K562 (cell line): ENCODE measurements at regions not wholly inside any gene's neighbourhood (a gene's known extent, or its start where the extent isn't known, plus 50 kb on each side); places are given as distances from the start of the nearest gene placed in this dataset.

Source experiments
- ATAC-seq: fragments of 200-7000 bp; cut with Tn5 transposase; 3 replicates; pipeline ENCODE4 v1.9.1; 2020; ENCODE audit warnings: moderate library complexity
- BruUV-seq: library from RNA; stranded (reverse); fragments of 400-500 nt; replicated peaks from 2 replicates; lab custom pipeline; 2021; lab: Mats Ljungman, UMichigan
- CTCF ChIA-PET: fragments of 300-600 bp; formaldehyde crosslinking; extraction: SDS; loops from one replicate; lab custom pipeline; 2021; ENCODE audit warnings: low intra/inter-chr PET ratio; lab: Yijun Ruan, JAX
- POLR2A ChIA-PET: fragments of 300-600, 350-650 bp; sonication (Branson Sonifier 250); formaldehyde crosslinking; extraction: SDS; loops from one replicate; lab custom pipeline; 2021; ENCODE audit warnings: antibody characterized with exemption, inconsistent platforms; lab: Yijun Ruan, JAX
- DNase-seq, 4 experiments: peaks; one replicate each; pipeline versions ENCODE4 v3.0.0 to v3.0.0-alpha.2; 2011 to 2018; ENCODE audit warnings: low spot score in 3 of 4, mixed read lengths in 3 of 4; ENCODE audit errors: extremely low read depth in 1 of 4
- FAIRE-seq: peaks from 2 replicates; lab custom pipeline; 2011; peaks lifted over from hg19 to GRCh38; lab: Jason Lieb, UNC
- H2AFZ ChIP-seq: 2 replicates; pipeline ENCODE4 v1.6.0; 2011; ENCODE audit warnings: low read depth, low read length, control low read depth, inconsistent platforms
- H3K27ac ChIP-seq: fragments of 200-600 bp; 3 replicates; pipeline ENCODE4 v1.8.0; 2011; ENCODE audit warnings: low read depth, mild to moderate bottlenecking, control low read depth, inconsistent platforms, low read length, moderate library complexity, mixed read lengths; ENCODE audit errors: extremely low read depth
- H3K27me3 ChIP-seq, 2 experiments: fragments of 300-600 bp in 1 of 2; 2 replicates in 1 of 2; 3 replicates in 1 of 2; pipeline versions ENCODE4 v1.6.0 to v1.8.0; 2011; ENCODE audit warnings: inconsistent platforms in 2 of 2, low read length in 2 of 2, mild to moderate bottlenecking in 1 of 2, mixed read lengths in 1 of 2, moderate library complexity in 1 of 2; ENCODE audit not compliant: control insufficient read depth in 2 of 2, insufficient read depth in 2 of 2
- H3K36me3 ChIP-seq: fragments of 300-600 bp; 3 replicates; pipeline ENCODE4 v1.8.0; 2011; ENCODE audit warnings: mild to moderate bottlenecking, low read length, inconsistent platforms; ENCODE audit not compliant: control insufficient read depth, insufficient read depth
- H3K4me1 ChIP-seq, 2 experiments: fragments of 200-600 bp in 1 of 2; replicated peaks in 1 of 2; 2 replicates in 1 of 2; 3 replicates in 1 of 2; pipeline versions ENCODE4 v1.5.1 to v1.8.0; 2011; ENCODE audit warnings: inconsistent platforms in 2 of 2, low read length in 2 of 2, mild to moderate bottlenecking in 1 of 2, mixed read lengths in 1 of 2, moderate library complexity in 1 of 2; ENCODE audit not compliant: control insufficient read depth in 2 of 2, insufficient read depth in 2 of 2
- H3K4me2 ChIP-seq: 2 replicates; pipeline ENCODE4 v1.6.1; 2011; ENCODE audit warnings: low read length, control low read depth, inconsistent platforms, mixed read lengths; ENCODE audit not compliant: insufficient read depth
- H3K4me3 ChIP-seq: fragments of 200-600 bp; sonication (generic), shearing (Covaris generic); 2 replicates; pipeline ENCODE4 v1.5.1; 2016; ENCODE audit warnings: control low read depth, inconsistent platforms
- H3K79me2 ChIP-seq: fragments of 200-600 bp; 3 replicates; pipeline ENCODE4 v1.8.0; 2011; ENCODE audit warnings: low read length, inconsistent platforms; ENCODE audit not compliant: control insufficient read depth, insufficient read depth
- H3K9ac ChIP-seq, 2 experiments: 2 replicates each; pipeline versions ENCODE4 v1.6.0 to v1.6.1; 2011; ENCODE audit warnings: low read depth in 2 of 2, low read length in 2 of 2, control low read depth in 1 of 2, inconsistent platforms in 1 of 2, mild to moderate bottlenecking in 1 of 2, mixed read lengths in 1 of 2; ENCODE audit not compliant: insufficient read depth in 1 of 2
- H3K9me1 ChIP-seq: one replicate; pipeline ENCODE4 v1.6.0; 2011; ENCODE audit warnings: inconsistent platforms, mild to moderate bottlenecking, low read length, moderate library complexity; ENCODE audit not compliant: control insufficient read depth, insufficient read depth
- H3K9me3 ChIP-seq: replicated peaks from 2 replicates; pipeline ENCODE4 v1.5.1; 2011; ENCODE audit warnings: low read depth, low read length, inconsistent platforms; ENCODE audit not compliant: control insufficient read depth, insufficient read depth
- H4K20me1 ChIP-seq: replicated peaks from 2 replicates; pipeline ENCODE4 v1.6.1; 2011; ENCODE audit warnings: low read length, inconsistent platforms, mixed read lengths; ENCODE audit not compliant: control insufficient read depth, insufficient read depth
- HBP1 ChIP-seq: fragments of 450-650 bp; formaldehyde crosslinking; IDR thresholded peaks from 2 replicates; pipeline ENCODE4 v1.4.0; 2022; ENCODE audit warnings: missing genetic modification characterization
- MEIS2 ChIP-seq: fragments of 450-650 bp; IDR thresholded peaks from 2 replicates; pipeline ENCODE4 v1.6.1; 2014; ENCODE audit warnings: mild to moderate bottlenecking; ENCODE audit not compliant: partially characterized antibody
- NELFE ChIP-seq: IDR thresholded peaks from 2 replicates; pipeline ENCODE4 v1.6.1; 2011; ENCODE audit warnings: mild to moderate bottlenecking; ENCODE audit not compliant: insufficient read depth, insufficient read length
- POLR3A ChIP-seq: IDR thresholded peaks from 2 replicates; pipeline ENCODE4 v1.6.1; 2011; ENCODE audit warnings: borderline replicate concordance, mild to moderate bottlenecking, moderate library complexity; ENCODE audit not compliant: insufficient read length, insufficient read depth; ENCODE audit errors: extremely low read depth
- TRIM24 ChIP-seq, 2 experiments: fragments of 450-650 bp; IDR thresholded peaks; 2 replicates each; pipeline ENCODE4 v1.6.1; 2016
- U2AF1 ChIP-seq: fragments of 200-400 bp; formaldehyde crosslinking; optimal IDR thresholded peaks from 2 replicates; pipeline ENCODE3; 2017; ENCODE audit warnings: mild to moderate bottlenecking, low read depth, low read length, moderate library complexity
- ZBTB5 ChIP-seq: fragments of 450-650 bp; IDR thresholded peaks from 2 replicates; pipeline ENCODE4 v1.6.1; 2017; ENCODE audit warnings: antibody characterized with exemption
- ZNF589 ChIP-seq: fragments of 200-800 bp; sonication (Bioruptor generic); IDR thresholded peaks from 2 replicates; pipeline ENCODE4 v1.6.1; 2016; ENCODE audit warnings: low read depth, missing genetic modification characterization, missing compliant biosample characterization
- WGBS: fragments of 100-300 bp; shearing (Covaris generic); methylation state at CpG from one replicate; pipeline ENCODE4 v1.1.6; 2016; ENCODE audit warnings: low coverage, mixed read lengths; ENCODE audit not compliant: insufficient coverage; ENCODE audit errors: missing lambda C conversion rate; 5-methylcytosine and 5-hydroxymethylcytosine counted together
- in situ Hi-C: fragments of 300-500 bp; cut with MboI; formaldehyde crosslinking; loops from 4 replicates; pipeline ENCODE4 v1.15.0; 2018; ENCODE audit warnings: inconsistent platforms, mixed read lengths
- intact Hi-C: fragments of 100-400 bp; cut with micrococcal nuclease; formaldehyde crosslinking; loops from 2 replicates; pipeline ENCODE4 v1.14.2; 2022
- TF ChIP-seq, protein P1 (sequence below): sonication (generic); formaldehyde crosslinking; IDR thresholded peaks from 2 replicates; pipeline ENCODE4 v1.8.0; 2022; ENCODE audit warnings: missing genetic modification reagents, mild to moderate bottlenecking, borderline replicate concordance
- TF ChIP-seq, protein P2 (sequence below): fragments of 250-450 bp; sonication (Bioruptor Pico); IDR thresholded peaks from 2 replicates; pipeline ENCODE4 v1.8.0; 2021; ENCODE audit warnings: moderate library complexity, mild to moderate bottlenecking, inconsistent platforms
- TF ChIP-seq, protein P3 (sequence below): fragments of 250-450 bp; sonication (Bioruptor Pico); IDR thresholded peaks from 2 replicates; pipeline ENCODE4 v1.4.0; 2020

DNA sequence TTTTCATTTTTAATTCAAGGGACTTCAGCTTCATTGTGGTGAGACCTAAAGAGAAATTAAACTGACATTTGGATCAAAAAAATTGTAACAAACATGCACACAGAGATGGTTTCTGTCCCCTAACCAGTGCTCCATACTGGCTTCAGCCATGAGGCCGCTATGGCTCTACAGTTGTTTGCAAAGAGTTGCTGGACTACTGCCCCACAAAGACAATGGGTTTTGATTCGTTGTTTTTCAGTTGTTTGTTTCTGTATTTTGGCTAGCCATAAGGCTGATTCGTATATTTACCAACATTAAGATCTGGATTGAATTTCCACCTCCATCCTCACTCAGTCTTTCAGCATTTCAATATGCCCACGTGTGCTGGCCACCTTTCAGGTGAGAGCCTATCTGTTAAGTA is 163.7 kb upstream of the KIF2A start:
- BruUV-seq: no TSS peak
- TF ChIP-seq POLR3A (no peak), U2AF1 (no peak), ZNF589 (CRISPR knock-in tag) (no peak), ZBTB5 (no peak), NELFE (no peak), TRIM24 (IDR thresholded peaks at IDR 0.05) (no peak), HBP1 (no peak), MEIS2 (no peak)
- TF ChIP-seq, protein P1, sequence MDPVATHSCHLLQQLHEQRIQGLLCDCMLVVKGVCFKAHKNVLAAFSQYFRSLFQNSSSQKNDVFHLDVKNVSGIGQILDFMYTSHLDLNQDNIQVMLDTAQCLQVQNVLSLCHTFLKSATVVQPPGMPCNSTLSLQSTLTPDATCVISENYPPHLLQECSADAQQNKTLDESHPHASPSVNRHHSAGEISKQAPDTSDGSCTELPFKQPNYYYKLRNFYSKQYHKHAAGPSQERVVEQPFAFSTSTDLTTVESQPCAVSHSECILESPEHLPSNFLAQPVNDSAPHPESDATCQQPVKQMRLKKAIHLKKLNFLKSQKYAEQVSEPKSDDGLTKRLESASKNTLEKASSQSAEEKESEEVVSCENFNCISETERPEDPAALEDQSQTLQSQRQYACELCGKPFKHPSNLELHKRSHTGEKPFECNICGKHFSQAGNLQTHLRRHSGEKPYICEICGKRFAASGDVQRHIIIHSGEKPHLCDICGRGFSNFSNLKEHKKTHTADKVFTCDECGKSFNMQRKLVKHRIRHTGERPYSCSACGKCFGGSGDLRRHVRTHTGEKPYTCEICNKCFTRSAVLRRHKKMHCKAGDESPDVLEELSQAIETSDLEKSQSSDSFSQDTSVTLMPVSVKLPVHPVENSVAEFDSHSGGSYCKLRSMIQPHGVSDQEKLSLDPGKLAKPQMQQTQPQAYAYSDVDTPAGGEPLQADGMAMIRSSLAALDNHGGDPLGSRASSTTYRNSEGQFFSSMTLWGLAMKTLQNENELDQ: no peak
- TF ChIP-seq, protein P2, sequence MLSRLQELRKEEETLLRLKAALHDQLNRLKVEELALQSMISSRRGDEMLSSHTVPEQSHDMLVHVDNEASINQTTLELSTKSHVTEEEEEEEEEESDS (CRISPR knock-in tag): no peak
- TF ChIP-seq, protein P3, sequence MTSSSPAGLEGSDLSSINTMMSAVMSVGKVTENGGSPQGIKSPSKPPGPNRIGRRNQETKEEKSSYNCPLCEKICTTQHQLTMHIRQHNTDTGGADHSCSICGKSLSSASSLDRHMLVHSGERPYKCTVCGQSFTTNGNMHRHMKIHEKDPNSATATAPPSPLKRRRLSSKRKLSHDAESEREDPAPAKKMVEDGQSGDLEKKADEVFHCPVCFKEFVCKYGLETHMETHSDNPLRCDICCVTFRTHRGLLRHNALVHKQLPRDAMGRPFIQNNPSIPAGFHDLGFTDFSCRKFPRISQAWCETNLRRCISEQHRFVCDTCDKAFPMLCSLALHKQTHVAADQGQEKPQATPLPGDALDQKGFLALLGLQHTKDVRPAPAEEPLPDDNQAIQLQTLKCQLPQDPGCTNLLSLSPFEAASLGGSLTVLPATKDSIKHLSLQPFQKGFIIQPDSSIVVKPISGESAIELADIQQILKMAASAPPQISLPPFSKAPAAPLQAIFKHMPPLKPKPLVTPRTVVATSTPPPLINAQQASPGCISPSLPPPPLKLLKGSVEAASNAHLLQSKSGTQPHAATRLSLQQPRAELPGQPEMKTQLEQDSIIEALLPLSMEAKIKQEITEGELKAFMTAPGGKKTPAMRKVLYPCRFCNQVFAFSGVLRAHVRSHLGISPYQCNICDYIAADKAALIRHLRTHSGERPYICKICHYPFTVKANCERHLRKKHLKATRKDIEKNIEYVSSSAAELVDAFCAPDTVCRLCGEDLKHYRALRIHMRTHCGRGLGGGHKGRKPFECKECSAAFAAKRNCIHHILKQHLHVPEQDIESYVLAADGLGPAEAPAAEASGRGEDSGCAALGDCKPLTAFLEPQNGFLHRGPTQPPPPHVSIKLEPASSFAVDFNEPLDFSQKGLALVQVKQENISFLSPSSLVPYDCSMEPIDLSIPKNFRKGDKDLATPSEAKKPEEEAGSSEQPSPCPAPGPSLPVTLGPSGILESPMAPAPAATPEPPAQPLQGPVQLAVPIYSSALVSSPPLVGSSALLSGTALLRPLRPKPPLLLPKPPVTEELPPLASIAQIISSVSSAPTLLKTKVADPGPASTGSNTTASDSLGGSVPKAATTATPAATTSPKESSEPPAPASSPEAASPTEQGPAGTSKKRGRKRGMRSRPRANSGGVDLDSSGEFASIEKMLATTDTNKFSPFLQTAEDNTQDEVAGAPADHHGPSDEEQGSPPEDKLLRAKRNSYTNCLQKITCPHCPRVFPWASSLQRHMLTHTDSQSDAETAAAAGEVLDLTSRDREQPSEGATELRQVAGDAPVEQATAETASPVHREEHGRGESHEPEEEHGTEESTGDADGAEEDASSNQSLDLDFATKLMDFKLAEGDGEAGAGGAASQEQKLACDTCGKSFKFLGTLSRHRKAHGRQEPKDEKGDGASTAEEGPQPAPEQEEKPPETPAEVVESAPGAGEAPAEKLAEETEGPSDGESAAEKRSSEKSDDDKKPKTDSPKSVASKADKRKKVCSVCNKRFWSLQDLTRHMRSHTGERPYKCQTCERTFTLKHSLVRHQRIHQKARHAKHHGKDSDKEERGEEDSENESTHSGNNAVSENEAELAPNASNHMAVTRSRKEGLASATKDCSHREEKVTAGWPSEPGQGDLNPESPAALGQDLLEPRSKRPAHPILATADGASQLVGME (CRISPR knock-in tag): no peak

More for the DNA sequence above, 163.7 kb upstream of the KIF2A start:
- in situ Hi-C loops: no loop called here
- ATAC-seq (no peak), FAIRE-seq (no peak), DNase-seq (no peak)
- H3K9ac ChIP-seq: no peak overlapping the region
- H3K4me1 ChIP-seq: no peaks in the 10 kb centered on the region
- no peaks in the 10 kb centered on the region for H3K9me1 ChIP-seq
- H3K27ac ChIP-seq: no peak overlapping the region
- H3K36me3 ChIP-seq: no peaks in the 10 kb centered on the region
- H3K9me3 ChIP-seq: no peaks in the 10 kb centered on the region
- WGBS: 2% methylated on average over 4 of the region's 4 CpGs
- H3K27me3 ChIP-seq: peaks cover 0 to 11% of the 10 kb centered on the region in 2 experiments; a peak in 2 of 5 replicates
- no peak overlapping the region for H3K4me3 ChIP-seq
- H2AFZ ChIP-seq: no peak overlapping the region
- no peak overlapping the region for H3K4me2 ChIP-seq
- intact Hi-C loops: loop anchor here (10.0 kb wide), 1 partner anchor 208 kb away; no protein-coding TSS in a partner anchor
- POLR2A ChIA-PET: no interaction called here
- no peaks in the 10 kb centered on the region for H4K20me1 ChIP-seq
- no peaks in the 10 kb centered on the region for H3K79me2 ChIP-seq
- CTCF ChIA-PET: no interaction called here
